A549 (cell line): ENCODE measurements at regions not wholly inside any gene's neighbourhood (a gene's known extent, or its start where the extent isn't known, plus 50 kb on each side); places are given as distances from the start of the nearest gene placed in this dataset.

Experiments
- CBX8 ChIP-seq: fragments of 200-600 bp; sonication (generic); IDR thresholded peaks from 2 replicates; pipeline ENCODE4 v1.6.1; 2016
- CTCF ChIP-seq: fragments of >200 bp; sonication (Bioruptor Twin); formaldehyde crosslinking; IDR thresholded peaks from 3 replicates; pipeline ENCODE4 v1.5.1; 2016
- EP300 ChIP-seq, 2 experiments: fragments of >200 bp; sonication (Bioruptor Twin); formaldehyde crosslinking; IDR thresholded peaks; 2 replicates in 1 of 2; 3 replicates in 1 of 2; pipeline ENCODE4 v1.6.1; 2016 to 2017
- FOSL2 ChIP-seq, 2 experiments: fragments of 450-650 bp in 1 of 2; fragments of >200 bp in 1 of 2; sonication (Bioruptor Twin) in 1 of 2; formaldehyde crosslinking; IDR thresholded peaks; 2 replicates each; pipeline versions ENCODE4 v1.5.0 to v1.6.1; 2016 to 2020; ENCODE audit warnings: mild to moderate bottlenecking in 1 of 2, moderate library complexity in 1 of 2
- JUNB ChIP-seq: fragments of >200 bp; sonication (Bioruptor Twin); formaldehyde crosslinking; IDR thresholded peaks from 2 replicates; pipeline ENCODE4 v1.6.1; 2016
- MAFK ChIP-seq: fragments of 450-650 bp; IDR thresholded peaks from 2 replicates; pipeline ENCODE4 v1.6.1; 2014; ENCODE audit not compliant: partially characterized antibody
- MAX ChIP-seq: IDR thresholded peaks from 2 replicates; pipeline ENCODE4 v1.6.1; 2012
- NFE2L2 ChIP-seq: fragments of 150-350 bp; conservative IDR thresholded peaks from 2 replicates; pipeline ENCODE4 v1.6.1; 2014; ENCODE audit warnings: low read length
- POLR2A ChIP-seq: IDR thresholded peaks from 2 replicates; pipeline ENCODE4 v1.6.1; 2012; ENCODE audit warnings: mild to moderate bottlenecking, low read length
- RAD21 ChIP-seq, 2 experiments: fragments of >200 bp in 1 of 2; sonication (Bioruptor Twin) in 1 of 2; formaldehyde crosslinking in 1 of 2; IDR thresholded peaks in 1 of 2; conservative IDR thresholded peaks in 1 of 2; 2 replicates in 1 of 2; 3 replicates in 1 of 2; pipeline ENCODE4 v1.6.1; 2012 to 2018; ENCODE audit warnings: inconsistent platforms in 1 of 2
- REST ChIP-seq: fragments of 200-600 bp; sonication (generic); IDR thresholded peaks from 2 replicates; pipeline ENCODE4 v1.6.1; 2016; ENCODE audit warnings: antibody characterized with exemption, mild to moderate bottlenecking, moderate library complexity
- SMC3 ChIP-seq: fragments of >200 bp; sonication (Bioruptor Twin); formaldehyde crosslinking; IDR thresholded peaks from 3 replicates; pipeline ENCODE4 v1.6.1; 2018; ENCODE audit warnings: inconsistent platforms
- TP53 ChIP-seq: fragments of 250-450 bp; sonication (Bioruptor Pico); IDR thresholded peaks from 2 replicates; pipeline ENCODE4 v1.5.0; 2021; ENCODE audit warnings: mild to moderate bottlenecking, moderate library complexity
- USF2 ChIP-seq: fragments of 450-650 bp; IDR thresholded peaks from 2 replicates; pipeline ENCODE4 v1.6.1; 2014; ENCODE audit warnings: antibody characterized with exemption

GRCh38 chr2:144625226-144625625 is 105.3 kb upstream of the ZEB2 start:
- TF ChIP-seq RAD21 (conservative IDR thresholded peaks at IDR 0.05 in 1 of 2, IDR thresholded peaks at IDR 0.05 in 1 of 2) (no peak), CTCF (no peak), MAFK (no peak), POLR2A (no peak), NFE2L2 (no peak), REST (no peak), EP300 (IDR thresholded peaks at IDR 0.05) (no peak), USF2 (no peak), MAX (no peak), FOSL2 (IDR thresholded peaks at IDR 0.05) (no peak), FOSL2 (CRISPR knock-in tag; IDR thresholded peaks at IDR 0.05) (no peak), SMC3 (no peak), TP53 (CRISPR knock-in tag) (no peak), JUNB (no peak), CBX8 (no peak)
